ENCODE measurements at regions not wholly inside any gene's neighbourhood (a gene's known extent, or its start where the extent isn't known, plus 50 kb on each side); places are given as distances from the start of the nearest gene placed in this dataset.
A peak's percentile ranks its signal among the peaks of the same experiment; 100 is the strongest.

GRCh38 chr5:117455236-117456233 is 880.9 kb upstream of the SEMA6A start:
- H3K9me3 ChIP-seq (ENCODE audit: insufficient read depth, low read length) = no peaks in the 10 kb centered on the region
- TF ChIP-seq CTCF (IDR thresholded peaks at IDR 0.05; ENCODE audit: low read depth, low read length) (peak; percentile 43), EZH2phosphoT487 (IDR thresholded peaks at IDR 0.05; ENCODE audit: low read depth) (no peak)
- no peaks in the 10 kb centered on the region for H3K79me2 ChIP-seq (ENCODE audit: low read length)
- H3K4me1 ChIP-seq (ENCODE audit: low read length) = peaks cover 2% of the 10 kb centered on the region; the same call in 1 of the 2 replicates
- peak overlapping the region; percentile 99 for H2AFZ ChIP-seq (ENCODE audit: low read depth, low read length)
- no peaks in the 10 kb centered on the region for H3K27me3 ChIP-seq (ENCODE audit: low read depth, low read length)
- H3K4me3 ChIP-seq (ENCODE audit: low read length) = peak overlapping the region; percentile 95
- peak overlapping the region; percentile 93 for H3K4me2 ChIP-seq (ENCODE audit: low read length)
- H3K36me3 ChIP-seq (replicated peaks; ENCODE audit: low read depth, low read length) = no peaks in the 10 kb centered on the region
- H3K9ac ChIP-seq (ENCODE audit: low read length) = peak overlapping the region; percentile 51; the same call in 1 of the 2 replicates
- H4K20me1 ChIP-seq (ENCODE audit: insufficient read depth, low read length) = no peaks in the 10 kb centered on the region
- no peak overlapping the region for H3K27ac ChIP-seq (ENCODE audit: low read length)

GRCh38 chr5:117454716-117455212 is 880.1 kb upstream of the SEMA6A start:
- H3K27ac ChIP-seq (ENCODE audit: low read length) = no peak overlapping the region
- H3K36me3 ChIP-seq (replicated peaks; ENCODE audit: low read depth, low read length) = no peaks in the 10 kb centered on the region
- peak overlapping the region; percentile 95 for H3K4me3 ChIP-seq (ENCODE audit: low read length)
- no peaks in the 10 kb centered on the region; the same call in 1 of the 2 replicates for H3K4me1 ChIP-seq (ENCODE audit: low read length)
- peak overlapping the region; percentile 99 for H2AFZ ChIP-seq (ENCODE audit: low read depth, low read length)
- peak overlapping the region; percentile 93 for H3K4me2 ChIP-seq (ENCODE audit: low read length)
- H3K79me2 ChIP-seq (ENCODE audit: low read length) = no peaks in the 10 kb centered on the region
- no peaks in the 10 kb centered on the region for H3K9me3 ChIP-seq (ENCODE audit: insufficient read depth, low read length)
- no peak for TF ChIP-seq EZH2phosphoT487 (IDR thresholded peaks at IDR 0.05; ENCODE audit: low read depth)
- peak; percentile 76 for TF ChIP-seq CTCF (IDR thresholded peaks at IDR 0.05; ENCODE audit: low read depth, low read length)
- no peaks in the 10 kb centered on the region for H4K20me1 ChIP-seq (ENCODE audit: insufficient read depth, low read length)
- H3K27me3 ChIP-seq (ENCODE audit: low read depth, low read length) = no peaks in the 10 kb centered on the region
- H3K9ac ChIP-seq (ENCODE audit: low read length) = peak overlapping the region; percentile 51; the same call in 1 of the 2 replicates

GRCh38 chr5:117436846-117437245 is 862.2 kb upstream of the SEMA6A start:
- Histone ChIP-seq H3K4me2 (ENCODE audit: low read length) (no peak overlapping the region), H3K79me2 (ENCODE audit: low read length) (no peaks in the 10 kb centered on the region), H3K9ac (ENCODE audit: low read length) (no peak overlapping the region), H3K27ac (ENCODE audit: low read length) (no peak overlapping the region), H3K27me3 (ENCODE audit: low read depth, low read length) (no peaks in the 10 kb centered on the region), H3K36me3 (replicated peaks; ENCODE audit: low read depth, low read length) (no peaks in the 10 kb centered on the region), H2AFZ (ENCODE audit: low read depth, low read length) (no peak overlapping the region), H3K4me1 (ENCODE audit: low read length) (no peaks in the 10 kb centered on the region), H4K20me1 (ENCODE audit: insufficient read depth, low read length) (no peaks in the 10 kb centered on the region), H3K4me3 (ENCODE audit: low read length) (no peak overlapping the region), H3K9me3 (ENCODE audit: insufficient read depth, low read length) (no peaks in the 10 kb centered on the region)
- TF ChIP-seq EZH2phosphoT487 (IDR thresholded peaks at IDR 0.05; ENCODE audit: low read depth) (no peak), CTCF (IDR thresholded peaks at IDR 0.05; ENCODE audit: low read depth, low read length) (no peak)

- no peaks in the 10 kb centered on the region for H3K79me2 ChIP-seq (ENCODE audit: low read length)
- no peaks in the 10 kb centered on the region for H3K9me3 ChIP-seq (ENCODE audit: insufficient read depth, low read length)
- H4K20me1 ChIP-seq (ENCODE audit: insufficient read depth, low read length) = no peaks in the 10 kb centered on the region
- no peak overlapping the region for H2AFZ ChIP-seq (ENCODE audit: low read depth, low read length)
- no peak overlapping the region for H3K27ac ChIP-seq (ENCODE audit: low read length)
- no peak overlapping the region for H3K9ac ChIP-seq (ENCODE audit: low read length)
- H3K4me3 ChIP-seq (ENCODE audit: low read length) = no peak overlapping the region
- H3K4me2 ChIP-seq (ENCODE audit: low read length) = no peak overlapping the region
- no peaks in the 10 kb centered on the region for H3K36me3 ChIP-seq (replicated peaks; ENCODE audit: low read depth, low read length)
- no peak for TF ChIP-seq EZH2phosphoT487 (IDR thresholded peaks at IDR 0.05; ENCODE audit: low read depth)
- no peak for TF ChIP-seq CTCF (IDR thresholded peaks at IDR 0.05; ENCODE audit: low read depth, low read length)
- H3K27me3 ChIP-seq (ENCODE audit: low read depth, low read length) = no peaks in the 10 kb centered on the region
- H3K4me1 ChIP-seq (ENCODE audit: low read length) = no peaks in the 10 kb centered on the region
Measured at GRCh38 chr5:117435203-117435602, 860.6 kb upstream of the SEMA6A start.

Data from OCI-LY3 (cell line).